Suppressor macrophage (primary cell): ENCODE measurements at regions not wholly inside any gene's neighbourhood (a gene's known extent, or its start where the extent isn't known, plus 50 kb on each side); places are given as distances from the start of the nearest gene placed in this dataset.

Experiments used
- DNase-seq, 4 experiments: peaks; one replicate each; pipeline ENCODE4 v3.0.0-alpha.2; 2020 to 2022

GRCh38 chr21:22421416-22422180 lies 1423.4 kb downstream of the NCAM2 start:
- DNase-seq, result no peak

- DNase-seq, result no peak
Observed at GRCh38 chr21:22438428-22439086, 1440.3 kb downstream of the NCAM2 start.

- no peak for DNase-seq
Observed at GRCh38 chr21:22444990-22445389, 1446.8 kb downstream of the NCAM2 start.

GRCh38 chr21:22450507-22450906 lies 1452.3 kb downstream of the NCAM2 start:
- DNase-seq, result no peak

- DNase-seq, result no peak
Observed at GRCh38 chr21:22456241-22456640, 1458.0 kb downstream of the NCAM2 start.

GRCh38 chr21:22468893-22469292 lies 1470.7 kb downstream of the NCAM2 start:
- DNase-seq, result no peak

GRCh38 chr21:22474403-22474802 lies 1476.2 kb downstream of the NCAM2 start:
- no peak for DNase-seq

GRCh38 chr21:22476214-22476613 lies 1478.0 kb downstream of the NCAM2 start:
- DNase-seq, result no peak

- DNase-seq, result no peak
Observed at GRCh38 chr21:22476726-22477646, 1478.8 kb downstream of the NCAM2 start.

- DNase-seq, result no peak
Observed at GRCh38 chr21:22490049-22490448, 1491.8 kb downstream of the NCAM2 start.

GRCh38 chr21:22516230-22516629 lies 1518.0 kb downstream of the NCAM2 start:
- DNase-seq, result peak; percentile 11 to 51 (median 38)

GRCh38 chr21:22535630-22536029 lies 1537.4 kb downstream of the NCAM2 start:
- no peak for DNase-seq

- DNase-seq, result no peak
Observed at GRCh38 chr21:22536509-22536908, 1538.3 kb downstream of the NCAM2 start.

- no peak for DNase-seq
Observed at GRCh38 chr21:22544747-22545146, 1546.5 kb downstream of the NCAM2 start.

GRCh38 chr21:22552390-22552789 lies 1554.2 kb downstream of the NCAM2 start:
- DNase-seq, result no peak

- DNase-seq, result no peak
Observed at GRCh38 chr21:22554690-22555316, 1556.6 kb downstream of the NCAM2 start.

- no peak for DNase-seq
Observed at GRCh38 chr21:22556829-22557228, 1558.6 kb downstream of the NCAM2 start.

- DNase-seq, result no peak
Observed at GRCh38 chr21:22561946-22562345, 1563.7 kb downstream of the NCAM2 start.

- DNase-seq, result no peak
Observed at GRCh38 chr21:22573834-22574233, 1575.6 kb downstream of the NCAM2 start.

GRCh38 chr21:22575165-22575584 lies 1577.0 kb downstream of the NCAM2 start:
- peak; percentile 12 to 31 (median 16) for DNase-seq

GRCh38 chr21:22579741-22580140 lies 1581.5 kb downstream of the NCAM2 start:
- no peak for DNase-seq

GRCh38 chr21:22582026-22582425 lies 1583.8 kb downstream of the NCAM2 start:
- DNase-seq, result no peak

- no peak for DNase-seq
Observed at GRCh38 chr21:22584308-22584707, 1586.1 kb downstream of the NCAM2 start.
